Calu3 (cell line): ENCODE measurements at regions not wholly inside any gene's neighbourhood (a gene's known extent, or its start where the extent isn't known, plus 50 kb on each side); places are given as distances from the start of the nearest gene placed in this dataset.

Experiments
- BruUV-seq: library from RNA; stranded (reverse); fragments of 400-500 nt; replicated peaks from 2 replicates; lab custom pipeline; 2021; lab: Mats Ljungman, UMichigan
- CTCF ChIA-PET: fragments of 300-600 bp; sonication (Branson Sonifier 250); formaldehyde crosslinking; loops from one replicate; lab custom pipeline; 2022; ENCODE audit warnings: antibody characterized with exemption; lab: Charles Lee
- DNase-seq: peaks from one replicate; pipeline ENCODE4 v3.0.0; 2022
- H3K27ac Mint-ChIP-seq: one replicate; pipeline ENCODE4 v1.8.0; 2022; ENCODE audit warnings: mixed read lengths; ENCODE audit not compliant: unreplicated experiment
- H3K27me3 Mint-ChIP-seq: one replicate; pipeline ENCODE4 v1.8.0; 2022; ENCODE audit warnings: mixed read lengths; ENCODE audit not compliant: unreplicated experiment
- H3K36me3 Mint-ChIP-seq: one replicate; pipeline ENCODE4 v1.8.0; 2022; ENCODE audit warnings: mild to moderate bottlenecking, moderate library complexity, mixed read lengths; ENCODE audit not compliant: insufficient read depth, unreplicated experiment
- H3K4me1 Mint-ChIP-seq: one replicate; pipeline ENCODE4 v1.8.0; 2022; ENCODE audit warnings: mild to moderate bottlenecking, low read depth, mixed read lengths; ENCODE audit not compliant: unreplicated experiment
- H3K4me3 Mint-ChIP-seq: one replicate; pipeline ENCODE4 v1.8.0; 2022; ENCODE audit warnings: mild to moderate bottlenecking, low read depth, moderate library complexity, mixed read lengths; ENCODE audit not compliant: unreplicated experiment
- H3K9me3 Mint-ChIP-seq: one replicate; pipeline ENCODE4 v1.8.0; 2022; ENCODE audit warnings: low read depth, mixed read lengths; ENCODE audit not compliant: unreplicated experiment
- intact Hi-C: fragments of 100-400 bp; cut with micrococcal nuclease; formaldehyde crosslinking; loops from one replicate; pipeline ENCODE4 v1.10.0; 2022; ENCODE audit not compliant: unreplicated experiment
- TF ChIP-seq, protein P1 (sequence below): fragments of 200-600 bp; IDR thresholded peaks from one replicate; pipeline ENCODE4 v1.8.0; 2022; ENCODE audit warnings: antibody characterized with exemption; ENCODE audit not compliant: unreplicated experiment

GRCh38 chr2:139763705-139764104 is 983.5 kb upstream of the NXPH2 start:
- no peak for DNase-seq
- TF ChIP-seq, protein P1, sequence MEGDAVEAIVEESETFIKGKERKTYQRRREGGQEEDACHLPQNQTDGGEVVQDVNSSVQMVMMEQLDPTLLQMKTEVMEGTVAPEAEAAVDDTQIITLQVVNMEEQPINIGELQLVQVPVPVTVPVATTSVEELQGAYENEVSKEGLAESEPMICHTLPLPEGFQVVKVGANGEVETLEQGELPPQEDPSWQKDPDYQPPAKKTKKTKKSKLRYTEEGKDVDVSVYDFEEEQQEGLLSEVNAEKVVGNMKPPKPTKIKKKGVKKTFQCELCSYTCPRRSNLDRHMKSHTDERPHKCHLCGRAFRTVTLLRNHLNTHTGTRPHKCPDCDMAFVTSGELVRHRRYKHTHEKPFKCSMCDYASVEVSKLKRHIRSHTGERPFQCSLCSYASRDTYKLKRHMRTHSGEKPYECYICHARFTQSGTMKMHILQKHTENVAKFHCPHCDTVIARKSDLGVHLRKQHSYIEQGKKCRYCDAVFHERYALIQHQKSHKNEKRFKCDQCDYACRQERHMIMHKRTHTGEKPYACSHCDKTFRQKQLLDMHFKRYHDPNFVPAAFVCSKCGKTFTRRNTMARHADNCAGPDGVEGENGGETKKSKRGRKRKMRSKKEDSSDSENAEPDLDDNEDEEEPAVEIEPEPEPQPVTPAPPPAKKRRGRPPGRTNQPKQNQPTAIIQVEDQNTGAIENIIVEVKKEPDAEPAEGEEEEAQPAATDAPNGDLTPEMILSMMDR, result no peak
- H3K27ac Mint-ChIP-seq, result no peak overlapping the region
- no peaks in the 10 kb centered on the region for H3K4me1 Mint-ChIP-seq
- BruUV-seq, result no TSS peak
- no peaks in the 10 kb centered on the region for H3K27me3 Mint-ChIP-seq
- intact Hi-C loops, result no loop called here
- no peak overlapping the region for H3K4me3 Mint-ChIP-seq
- no peaks in the 10 kb centered on the region for H3K36me3 Mint-ChIP-seq
- CTCF ChIA-PET, result no interaction called here
- H3K9me3 Mint-ChIP-seq, result no peaks in the 10 kb centered on the region

DNA sequence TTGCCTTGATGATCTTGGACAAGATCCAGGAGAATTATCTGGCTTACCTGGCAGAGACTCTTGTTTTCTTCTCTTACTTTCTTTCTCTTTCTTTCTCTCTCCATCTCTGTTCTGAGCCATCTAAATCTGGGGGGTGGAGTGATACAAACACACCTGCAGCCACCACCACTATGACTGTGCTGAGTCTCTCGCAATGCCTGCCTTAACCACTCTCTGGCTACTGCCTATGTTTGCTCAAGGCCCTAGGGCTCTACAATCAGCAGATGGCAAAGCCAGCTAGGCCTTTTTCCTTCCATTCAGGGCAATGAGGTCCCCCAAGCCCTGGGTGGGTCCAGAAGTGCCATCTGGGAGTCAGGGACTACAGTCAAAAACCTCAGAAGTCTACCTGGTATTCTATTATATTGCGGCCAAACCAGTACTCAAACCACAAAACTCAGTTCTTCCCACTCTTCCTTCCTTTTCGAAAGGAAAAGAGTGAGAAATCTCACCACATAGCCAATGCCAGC is 978.9 kb upstream of the NXPH2 start:
- CTCF ChIA-PET, result interaction anchor here (1.1 kb wide), 1 partner anchor 274 kb away, joined by 3 read pairs; no protein-coding TSS in a partner anchor
- BruUV-seq, result no TSS peak
- no peak overlapping the region for H3K4me3 Mint-ChIP-seq
- no peak overlapping the region for H3K27ac Mint-ChIP-seq
- H3K27me3 Mint-ChIP-seq, result no peaks in the 10 kb centered on the region
- TF ChIP-seq, protein P1, result no peak
- no peaks in the 10 kb centered on the region for H3K4me1 Mint-ChIP-seq
- H3K9me3 Mint-ChIP-seq, result peaks cover 6% of the 10 kb centered on the region
- intact Hi-C loops, result no loop called here
- no peaks in the 10 kb centered on the region for H3K36me3 Mint-ChIP-seq
- DNase-seq, result no peak

DNA sequence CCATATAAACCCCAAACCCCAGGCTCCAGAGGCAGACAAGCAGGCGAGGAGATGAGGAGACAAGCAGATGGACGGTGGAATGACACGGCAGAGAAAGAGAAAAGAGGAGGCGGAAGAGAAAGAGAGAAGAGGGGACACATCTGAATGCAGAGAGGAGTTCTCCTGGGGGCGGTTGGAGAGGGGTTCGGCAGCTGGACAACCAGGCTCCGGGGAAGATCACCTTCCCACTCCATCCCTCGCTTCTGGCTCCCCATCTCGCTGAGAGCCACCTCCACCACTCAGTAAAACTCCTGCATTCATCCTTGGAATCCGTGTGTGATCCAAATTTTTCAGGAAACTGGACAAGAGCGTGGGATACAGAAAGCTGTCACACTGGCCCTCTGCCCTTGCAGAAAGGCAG is 966.7 kb upstream of the NXPH2 start:
- CTCF ChIA-PET, result no interaction called here
- Mint-ChIP-seq H3K27me3 (no peaks in the 10 kb centered on the region), H3K27ac (no peak overlapping the region), H3K9me3 (peaks cover 5% of the 10 kb centered on the region), H3K4me3 (no peak overlapping the region), H3K4me1 (no peaks in the 10 kb centered on the region), H3K36me3 (no peaks in the 10 kb centered on the region)
- TF ChIP-seq, protein P1, result no peak
- intact Hi-C loops, result no loop called here
- DNase-seq, result no peak
- no TSS peak for BruUV-seq

- Mint-ChIP-seq H3K27me3 (no peaks in the 10 kb centered on the region), H3K36me3 (no peaks in the 10 kb centered on the region)
- no TSS peak for BruUV-seq
Observed at GRCh38 chr2:139744273-139744672, 964.1 kb upstream of the NXPH2 start.

More at GRCh38 chr2:139744273-139744672, 964.1 kb upstream of the NXPH2 start:
- Mint-ChIP-seq H3K27ac (no peak overlapping the region), H3K4me1 (no peaks in the 10 kb centered on the region), H3K9me3 (peaks cover 5% of the 10 kb centered on the region), H3K4me3 (no peak overlapping the region)
- intact Hi-C loops, result no loop called here
- DNase-seq, result no peak
- TF ChIP-seq, protein P1, result no peak
- CTCF ChIA-PET, result no interaction called here
